IMR-90 (cell line): ENCODE measurements at regions not wholly inside any gene's neighbourhood (a gene's known extent, or its start where the extent isn't known, plus 50 kb on each side); places are given as distances from the start of the nearest gene placed in this dataset.

Experiments
- ATAC-seq: fragments of 200-7000 bp; cut with Tn5 transposase; 2 replicates; pipeline ENCODE4 v1.9.1; 2020; ENCODE audit warnings: low read depth, mild to moderate bottlenecking, moderate library complexity
- BruUV-seq: library from RNA; stranded (reverse); fragments of 400-500 nt; replicated peaks from 2 replicates; lab custom pipeline; 2021; lab: Mats Ljungman, UMichigan
- CTCF ChIA-PET: fragments of 300-600 bp; formaldehyde crosslinking; extraction: SDS; loops from one replicate; lab custom pipeline; 2021; ENCODE audit warnings: antibody characterized with exemption; lab: Yijun Ruan, JAX
- POLR2A ChIA-PET: fragments of 300-600 bp; sonication (Branson Sonifier 250); formaldehyde crosslinking; loops from one replicate; lab custom pipeline; 2022; ENCODE audit warnings: antibody characterized with exemption; ENCODE audit not compliant: unreplicated experiment; lab: Charles Lee
- DNase-seq: peaks from one replicate; pipeline ENCODE4 v3.0.0; 2013
- H2AFZ ChIP-seq: replicated peaks from 2 replicates; pipeline ENCODE3; 2013; ENCODE audit warnings: low read length, mild to moderate bottlenecking; ENCODE audit not compliant: poor library complexity
- H2AK5ac ChIP-seq: 2 replicates; pipeline ENCODE4 v1.6.1; 2013; ENCODE audit warnings: low read depth, low read length, inconsistent platforms
- H2AK9ac ChIP-seq: replicated peaks from 2 replicates; pipeline ENCODE3; 2013; ENCODE audit warnings: mild to moderate bottlenecking, low read depth, low read length, moderate library complexity; ENCODE audit not compliant: poor library complexity
- H2BK120ac ChIP-seq: 2 replicates; pipeline ENCODE4 v1.6.1; 2013; ENCODE audit warnings: low read depth, low read length, inconsistent platforms
- H2BK15ac ChIP-seq: 3 replicates; pipeline ENCODE4 v1.6.1; 2013; ENCODE audit warnings: low read depth, low read length, inconsistent platforms
- H2BK20ac ChIP-seq: 2 replicates; pipeline ENCODE4 v1.6.1; 2013; ENCODE audit warnings: low read depth, mild to moderate bottlenecking, inconsistent platforms, low read length, moderate library complexity
- H2BK5ac ChIP-seq: 2 replicates; pipeline ENCODE4 v1.6.1; 2013; ENCODE audit warnings: mild to moderate bottlenecking, low read depth, low read length, inconsistent platforms; ENCODE audit not compliant: poor library complexity, severe bottlenecking
- H3K14ac ChIP-seq: replicated peaks from 2 replicates; pipeline ENCODE4 v1.6.1; 2013; ENCODE audit warnings: low read depth, low read length, inconsistent platforms
- H3K18ac ChIP-seq: 2 replicates; pipeline ENCODE4 v1.6.1; 2013; ENCODE audit warnings: low read depth, low read length, control low read depth
- H3K23ac ChIP-seq: 2 replicates; pipeline ENCODE4 v1.6.1; 2013; ENCODE audit warnings: low read depth, low read length, inconsistent platforms
- H3K27ac ChIP-seq: 2 replicates; pipeline ENCODE4 v1.5.1; 2013; ENCODE audit warnings: mild to moderate bottlenecking, control low read depth, low read length; ENCODE audit not compliant: insufficient read depth
- H3K27me3 ChIP-seq: 2 replicates; pipeline ENCODE4 v1.6.1; 2013; ENCODE audit warnings: low read length; ENCODE audit not compliant: control insufficient read depth, insufficient read depth
- H3K36me3 ChIP-seq: 2 replicates; pipeline ENCODE4 v1.6.1; 2013; ENCODE audit warnings: low read length, mixed read lengths; ENCODE audit not compliant: control insufficient read depth, insufficient read depth
- H3K4ac ChIP-seq: 2 replicates; pipeline ENCODE4 v1.6.1; 2013; ENCODE audit warnings: low read depth, low read length, inconsistent platforms
- H3K4me1 ChIP-seq: 2 replicates; pipeline ENCODE4 v1.6.1; 2013; ENCODE audit warnings: low read length, mixed read lengths; ENCODE audit not compliant: control insufficient read depth, insufficient read depth
- H3K4me2 ChIP-seq: 2 replicates; pipeline ENCODE4 v1.6.1; 2013; ENCODE audit warnings: low read depth, mild to moderate bottlenecking, control low read depth, low read length, moderate library complexity
- H3K4me3 ChIP-seq: 2 replicates; pipeline ENCODE4 v1.5.1; 2013; ENCODE audit warnings: low read depth, mild to moderate bottlenecking, control low read depth, low read length, moderate library complexity; ENCODE audit not compliant: insufficient read depth
- H3K56ac ChIP-seq: 2 replicates; pipeline ENCODE4 v1.6.1; 2013; ENCODE audit warnings: low read length, inconsistent platforms; ENCODE audit not compliant: insufficient read depth; ENCODE audit errors: extremely low read depth
- H3K79me1 ChIP-seq, 2 experiments: 2 replicates each; pipeline ENCODE4 v1.6.1; 2013; ENCODE audit warnings: low read length in 2 of 2, inconsistent platforms in 1 of 2, low read depth in 1 of 2
- H3K9ac ChIP-seq: 2 replicates; pipeline ENCODE4 v1.6.1; 2013; ENCODE audit warnings: low read depth, low read length, control low read depth
- H3K9me1 ChIP-seq: 2 replicates; pipeline ENCODE4 v1.6.1; 2013; ENCODE audit warnings: low read length, inconsistent platforms; ENCODE audit not compliant: insufficient read depth
- H3K9me3 ChIP-seq: 2 replicates; pipeline ENCODE4 v1.6.1; 2013; ENCODE audit warnings: low read length; ENCODE audit not compliant: control insufficient read depth, insufficient read depth
- H4K20me1 ChIP-seq: 2 replicates; pipeline ENCODE4 v1.6.1; 2013; ENCODE audit warnings: low read length, inconsistent platforms; ENCODE audit not compliant: insufficient read depth
- H4K5ac ChIP-seq: 2 replicates; pipeline ENCODE4 v1.6.1; 2013; ENCODE audit warnings: mild to moderate bottlenecking, low read depth, low read length, control low read depth
- H4K8ac ChIP-seq, 2 experiments: 2 replicates each; pipeline ENCODE4 v1.6.1; 2013; ENCODE audit warnings: low read depth in 2 of 2, low read length in 2 of 2, control low read depth in 1 of 2, inconsistent platforms in 1 of 2
- H4K91ac ChIP-seq: 2 replicates; pipeline ENCODE4 v1.6.1; 2013; ENCODE audit warnings: low read depth, low read length, inconsistent platforms; ENCODE audit not compliant: insufficient read depth
- BHLHE40 ChIP-seq: fragments of 150-350 bp; IDR thresholded peaks from 2 replicates; pipeline ENCODE4 v1.6.1; 2016; ENCODE audit warnings: mild to moderate bottlenecking, low read depth, low read length
- CEBPB ChIP-seq: IDR thresholded peaks from 2 replicates; pipeline ENCODE4 v1.6.1; 2012; ENCODE audit warnings: low read depth, low read length, improper control_type of control experiment
- CTCF ChIP-seq: conservative IDR thresholded peaks from 2 replicates; pipeline ENCODE4 v1.5.1; 2012; ENCODE audit warnings: mild to moderate bottlenecking, low read depth, low read length, improper control_type of control experiment
- ELK1 ChIP-seq: fragments of 150-350 bp; IDR thresholded peaks from 2 replicates; pipeline ENCODE4 v1.6.1; 2016; ENCODE audit warnings: low read depth, mild to moderate bottlenecking, low read length, moderate library complexity, borderline replicate concordance
- MAFK ChIP-seq: IDR thresholded peaks from 2 replicates; pipeline ENCODE4 v1.6.1; 2012; ENCODE audit warnings: low read depth, low read length, improper control_type of control experiment
- MAZ ChIP-seq: IDR thresholded peaks from 2 replicates; pipeline ENCODE4 v1.6.1; 2012; ENCODE audit warnings: low read depth, mild to moderate bottlenecking, low read length, improper control_type of control experiment, moderate library complexity, borderline replicate concordance
- NFE2L2 ChIP-seq: fragments of 150-350 bp; IDR thresholded peaks from 2 replicates; pipeline ENCODE4 v1.6.1; 2016; ENCODE audit warnings: low read depth, mild to moderate bottlenecking, low read length
- POLR2A ChIP-seq: IDR thresholded peaks from 2 replicates; pipeline ENCODE4 v1.6.1; 2012; ENCODE audit warnings: mild to moderate bottlenecking, low read depth, low read length
- RFX5 ChIP-seq: IDR thresholded peaks from 2 replicates; pipeline ENCODE4 v1.8.0; 2012; ENCODE audit warnings: low read depth, mild to moderate bottlenecking, low read length, moderate library complexity
- USF2 ChIP-seq: fragments of 150-350 bp; IDR thresholded peaks from 2 replicates; pipeline ENCODE4 v1.6.1; 2017; ENCODE audit warnings: mild to moderate bottlenecking, antibody characterized with exemption, low read length, low read depth
- WGBS, 2 experiments: methylation state at CpG; one replicate each; pipeline versions ENCODE4 v1.1.5 to v1.1.7; 2013; ENCODE audit warnings: missing lambda C conversion rate in 2 of 2; ENCODE audit not compliant: insufficient read length in 1 of 2; ENCODE audit errors: extremely low coverage in 2 of 2; 5-methylcytosine and 5-hydroxymethylcytosine counted together
- dilution Hi-C: fragments of 300-500 bp; cut with HindIII; formaldehyde crosslinking; loops from one replicate; pipeline ENCODE4 v1.14.3; 2018; ENCODE audit warnings: low sequenced_read_pairs; ENCODE audit not compliant: unreplicated experiment
- in situ Hi-C: fragments of 300-500 bp; cut with MboI; formaldehyde crosslinking; loops from 3 replicates; pipeline ENCODE4 v1.14.3; 2019; ENCODE audit warnings: low sequenced_read_pairs, inconsistent platforms, mixed read lengths
- intact Hi-C: fragments of 100-400 bp; cut with micrococcal nuclease; formaldehyde crosslinking; loops from 2 replicates; pipeline ENCODE4 v1.10.0; 2022

- no peak for TF ChIP-seq NFE2L2
Observed at GRCh38 chr16:88296437-88297177, 86.2 kb upstream of the ZNF469 start (continued).

- Histone ChIP-seq H3K4me3 (no peak overlapping the region), H2AK9ac (peak overlapping the region; percentile 30), H3K18ac (no peak overlapping the region), H3K9ac (no peak overlapping the region), H3K56ac (no peak overlapping the region), H2AFZ (no peak overlapping the region), H3K14ac (no peak overlapping the region), H3K36me3 (no peaks in the 10 kb centered on the region), H2BK120ac (peak overlapping the region; percentile 96), H3K9me3 (no peaks in the 10 kb centered on the region), H4K91ac (peak overlapping the region; percentile 45), H2AK5ac (peak overlapping the region; percentile 93; the same call in 1 of the 2 replicates), H3K4ac (peak overlapping the region; percentile 96), H3K4me1 (peaks cover 23% of the 10 kb centered on the region), H3K23ac (no peak overlapping the region), H4K20me1 (no peaks in the 10 kb centered on the region), H4K5ac (no peak overlapping the region), H3K79me1 (peaks cover 0 to 23% of the 10 kb centered on the region in 2 experiments; a peak in 2 of 4 replicates), H4K8ac (no peak overlapping the region; a peak in 1 of 4 replicates), H3K27ac (no peak overlapping the region), H2BK20ac (peak overlapping the region; percentile 94; the same call in 1 of the 2 replicates), H3K4me2 (no peak overlapping the region), H3K9me1 (peaks cover 28% of the 10 kb centered on the region), H3K27me3 (no peaks in the 10 kb centered on the region), H2BK15ac (no peak overlapping the region; the same call in 2 of the 3 replicates), H2BK5ac (no peak overlapping the region)
- ATAC-seq: no peak
- ChIA-PET POLR2A (no interaction called here), CTCF (no interaction called here)
- intact Hi-C loops: no loop called here
- no peak for DNase-seq
- in situ Hi-C loops: no loop called here
- BruUV-seq: no TSS peak
- 83% methylated on average over 12 of the region's 22 CpGs; no CpG with 5 or more reads in 1 of the 2 experiments for WGBS, 2 experiments
- dilution Hi-C loops: no loop called here
- TF ChIP-seq CTCF (no peak), BHLHE40 (no peak), USF2 (no peak), RFX5 (no peak), CEBPB (no peak), ELK1 (no peak), POLR2A (no peak), MAFK (no peak), MAZ (no peak)
Observed at GRCh38 chr16:88297178-88297720, 85.5 kb upstream of the ZNF469 start.
